Femur (tissue), 1 donor: ENCODE measurements at regions not wholly inside any gene's neighbourhood (a gene's known extent, or its start where the extent isn't known, plus 50 kb on each side); places are given as distances from the start of the nearest gene placed in this dataset.
A peak's percentile ranks its signal among the peaks of the same experiment; 100 is the strongest.
"Not testable (repeated sequence)": the region's sequence is repeated elsewhere in the genome, so short reads cannot be mapped to it uniquely, and the experiment has no call there.

Experiments used
- DNase-seq: peaks from one replicate; pipeline ENCODE4 v3.0.0-alpha.2; 2017

DNA sequence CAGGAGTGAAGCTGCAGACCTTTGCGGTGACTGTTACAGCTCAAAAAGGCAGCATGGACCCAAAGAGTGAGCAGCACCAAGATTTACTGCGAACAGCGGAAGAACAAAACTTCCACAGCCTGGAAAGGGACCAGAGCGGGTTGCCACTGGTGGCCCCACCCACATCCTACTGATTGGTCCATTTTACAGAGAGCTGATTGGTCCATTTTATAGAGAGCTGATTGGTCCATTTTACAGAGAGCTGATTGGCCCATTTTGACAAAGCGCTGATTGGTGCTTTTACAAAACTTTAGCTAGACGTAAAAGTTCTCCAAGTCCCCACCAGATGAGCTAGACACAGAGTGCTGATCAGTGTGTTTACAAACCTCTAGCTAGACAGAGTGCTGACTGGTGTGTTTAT is 134.2 kb upstream of the FRG1 start:
- DNase-seq, result no peak

DNA sequence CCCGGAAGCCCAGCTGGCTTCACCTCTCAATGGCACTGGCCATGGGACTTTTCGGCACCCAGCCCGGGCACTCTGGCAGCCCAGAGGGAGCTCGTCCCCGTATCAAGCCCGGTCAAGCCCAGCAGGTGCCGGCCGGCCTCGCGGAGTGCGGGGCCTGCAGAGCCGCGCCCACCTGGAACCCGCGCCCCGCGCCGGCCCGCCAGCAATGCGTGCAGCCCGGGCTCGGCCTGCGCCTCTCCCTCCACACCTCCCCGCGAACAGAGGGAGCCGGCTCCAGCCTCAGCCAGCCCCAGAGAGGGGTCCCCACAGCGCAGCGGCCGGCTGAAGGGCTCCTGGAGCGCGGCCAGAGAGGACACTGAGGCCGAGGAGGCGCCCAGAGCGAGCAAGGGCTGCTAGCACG is 133.6 kb upstream of the FRG1 start:
- no peak for DNase-seq

DNA sequence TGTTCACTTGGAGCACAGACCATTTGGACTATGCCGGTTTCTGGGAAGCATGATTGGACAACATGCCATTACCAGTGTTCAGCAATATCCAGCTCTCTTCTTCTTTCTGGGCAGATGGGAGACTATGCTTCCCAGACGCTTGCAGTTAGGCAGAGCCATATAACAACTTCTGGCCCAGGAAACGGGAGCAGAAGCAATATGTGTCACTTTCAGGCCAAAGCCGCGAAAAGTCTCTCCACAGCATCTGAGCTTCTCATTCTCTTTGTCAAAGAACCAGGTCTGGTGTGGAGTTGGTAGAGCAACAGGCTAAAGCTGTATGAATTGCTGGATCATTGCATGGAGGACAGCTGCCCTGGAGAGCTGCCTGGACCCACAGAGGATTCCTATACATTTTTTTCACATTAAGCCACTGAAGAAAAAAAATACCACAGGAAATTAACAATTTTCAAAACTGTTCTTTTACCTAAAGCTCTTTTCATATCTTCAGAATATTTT is 131.4 kb upstream of the FRG1 start:
- peak; percentile 40 for DNase-seq

DNA sequence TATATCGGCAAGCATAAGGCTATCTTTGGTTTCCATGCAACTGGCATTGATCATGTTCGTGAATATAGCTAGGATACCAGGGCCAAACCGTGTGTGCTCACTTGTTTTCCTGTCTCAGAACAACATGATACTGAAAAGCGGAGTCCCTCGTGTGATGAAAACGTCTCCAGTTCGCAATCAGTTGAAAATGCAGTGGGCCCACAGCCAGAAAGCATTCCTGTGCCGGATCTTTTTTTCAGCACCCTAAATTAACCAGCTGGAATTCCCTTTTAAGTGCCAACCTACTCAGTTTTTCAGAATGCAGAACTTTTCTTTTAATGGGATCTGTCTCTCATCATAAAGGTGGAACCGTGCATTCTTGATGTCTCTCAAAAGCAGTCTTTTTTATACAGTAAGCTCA is 130.8 kb upstream of the FRG1 start:
- DNase-seq, result no peak

DNA sequence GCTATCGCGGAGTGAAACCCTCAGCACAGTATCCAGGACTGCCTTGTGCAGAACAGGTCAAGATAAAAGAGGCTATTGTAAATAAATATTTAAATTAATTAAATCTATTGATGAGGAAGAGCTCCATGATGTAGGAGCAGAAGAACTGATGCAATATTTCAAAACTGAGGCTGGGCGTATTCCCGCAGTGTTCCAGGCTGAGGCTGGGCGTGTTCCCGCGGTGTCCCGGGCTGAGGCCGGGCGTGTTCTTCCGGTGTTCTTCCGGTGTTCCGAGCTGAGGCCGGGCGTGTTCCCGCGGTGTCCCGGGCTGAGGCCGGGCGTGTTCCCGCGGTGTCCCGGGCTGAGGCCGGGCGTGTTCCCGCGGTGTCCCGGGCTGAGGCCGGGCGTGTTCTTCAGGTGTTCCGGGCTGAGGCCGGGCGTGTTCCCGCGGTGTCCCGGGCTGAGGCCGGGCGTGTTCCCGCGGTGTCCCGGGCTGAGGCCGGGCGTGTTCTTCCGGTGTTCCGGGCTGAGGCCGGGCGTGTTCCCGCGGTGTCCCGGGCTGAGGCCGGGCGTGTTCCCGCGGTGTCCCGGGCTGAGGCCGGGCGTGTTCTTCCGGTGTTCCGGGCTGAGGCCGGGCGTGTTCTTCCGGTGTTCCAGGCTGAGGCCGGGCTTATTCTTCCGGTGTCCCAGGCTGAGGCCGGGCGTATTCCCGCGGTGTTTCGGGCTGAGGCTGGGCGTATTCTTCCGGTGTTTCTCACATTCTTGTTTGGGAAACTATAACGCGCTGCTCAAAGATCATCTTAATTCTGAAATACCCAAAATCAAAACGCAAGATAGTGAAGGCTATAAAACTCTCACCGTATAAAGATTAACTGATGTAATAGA is 130.1 kb upstream of the FRG1 start:
- DNase-seq, result not testable (repeated sequence)

DNA sequence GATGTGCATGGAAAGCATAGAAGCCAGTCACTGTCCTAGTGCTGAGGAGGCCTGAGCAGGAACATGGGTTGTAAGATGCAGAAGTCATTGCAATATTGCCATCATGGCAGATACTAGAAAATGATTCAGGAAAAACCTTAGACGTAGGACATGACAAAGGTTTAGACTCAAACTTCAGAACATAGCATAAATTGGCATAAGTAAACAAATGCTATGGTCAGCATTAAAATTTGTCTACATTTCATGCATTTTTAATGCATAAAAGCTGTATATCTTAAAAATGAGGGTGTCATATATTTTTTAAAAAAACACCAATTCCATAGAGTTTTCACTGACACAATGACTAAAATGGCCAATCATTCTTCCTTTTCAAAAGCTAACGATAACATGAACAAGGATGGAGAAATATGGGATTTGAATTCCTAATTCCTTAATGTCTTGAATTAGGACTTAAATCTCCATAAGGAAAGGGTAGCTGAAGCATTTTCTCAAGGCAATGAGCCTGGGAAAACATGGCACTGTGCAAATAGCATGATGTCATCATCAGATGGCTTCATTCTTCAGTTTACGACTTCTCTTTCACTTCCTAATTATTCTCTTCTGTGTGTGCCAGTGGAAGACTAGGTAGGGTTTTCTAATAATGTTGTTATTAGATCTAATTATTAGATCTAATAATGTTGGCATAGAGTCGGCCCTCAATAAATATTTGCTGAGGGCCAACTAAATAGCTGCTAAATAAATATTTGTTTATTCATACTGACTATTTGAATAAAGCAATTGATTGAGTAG is 125.1 kb upstream of the FRG1 start:
- DNase-seq, result no peak

DNA sequence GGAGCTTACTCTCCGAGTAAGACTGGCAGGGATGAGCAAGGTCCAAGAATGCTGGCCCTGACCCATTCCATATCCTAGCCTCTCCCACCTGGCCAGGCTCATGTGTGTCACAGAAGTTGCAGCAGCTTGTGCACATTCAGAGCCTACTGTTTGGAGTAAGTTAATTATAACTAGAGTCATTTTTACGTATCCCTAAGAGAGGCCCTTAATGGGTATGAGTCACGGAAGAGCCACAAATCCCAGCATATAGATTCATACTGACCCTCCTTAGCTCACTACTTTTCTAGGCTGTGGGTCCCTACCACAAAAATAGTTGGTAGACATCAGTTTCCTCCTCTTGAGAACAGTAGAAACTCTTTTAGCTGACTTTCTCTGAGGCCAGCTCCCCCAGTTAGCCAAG is 118.3 kb upstream of the FRG1 start:
- no peak for DNase-seq

DNA sequence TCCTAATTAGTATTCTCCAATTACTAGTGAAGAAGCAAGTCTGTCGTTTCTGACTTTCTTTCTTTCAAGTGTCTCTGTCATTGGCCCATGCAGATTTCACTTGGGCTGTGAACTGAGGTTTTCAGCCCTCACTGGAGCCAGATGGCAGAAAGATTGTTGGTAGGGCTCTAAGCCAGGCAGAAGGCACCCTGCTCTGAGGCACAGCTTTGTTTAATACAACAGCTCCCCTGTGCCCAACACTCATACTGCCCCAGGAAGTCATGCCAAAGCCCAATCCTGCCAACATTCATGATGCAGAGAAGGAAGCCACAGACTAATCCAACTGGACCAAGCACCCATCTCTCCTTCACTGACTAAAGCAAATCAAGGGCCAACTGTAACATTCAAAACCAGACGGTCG is 117.1 kb upstream of the FRG1 start:
- DNase-seq, result peak; percentile 53

DNA sequence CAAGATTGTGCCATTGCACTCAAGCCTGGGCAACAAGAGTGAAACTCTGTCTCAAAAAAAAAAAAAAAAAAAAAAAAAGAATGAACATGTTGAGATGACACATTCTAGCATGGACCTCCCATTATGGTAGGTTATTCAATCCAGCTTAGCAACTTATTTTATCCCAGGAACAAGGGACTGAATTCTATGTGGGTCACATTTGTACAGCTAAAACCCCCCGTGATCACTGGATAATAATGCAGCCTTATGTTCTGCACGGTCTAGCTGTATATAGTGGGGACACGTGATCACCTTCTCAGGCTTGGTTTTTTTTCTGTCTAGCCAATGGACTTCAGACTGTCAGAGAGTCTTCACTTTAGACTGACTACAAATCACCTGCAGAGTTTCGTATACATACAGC is 115.2 kb upstream of the FRG1 start:
- no peak for DNase-seq

DNA sequence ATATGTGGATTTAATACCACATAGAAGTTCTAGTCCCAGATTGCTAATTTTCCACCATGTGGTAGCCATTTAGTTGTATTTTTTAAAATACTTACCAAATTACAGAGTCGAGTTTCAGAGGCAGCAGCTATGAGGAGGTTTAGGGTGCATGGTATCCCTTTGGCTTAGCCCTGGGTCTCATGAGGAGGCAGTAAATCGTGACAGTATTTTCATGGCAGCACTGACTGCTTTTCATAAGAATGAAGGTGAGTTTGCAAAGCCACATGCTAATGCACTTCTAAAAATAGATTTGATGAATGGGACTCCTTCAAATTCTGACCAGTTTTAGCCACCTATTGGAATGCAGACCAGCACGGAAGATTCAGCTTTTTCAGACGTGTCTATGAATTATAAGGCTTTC is 114.0 kb upstream of the FRG1 start:
- DNase-seq, result no peak

DNA sequence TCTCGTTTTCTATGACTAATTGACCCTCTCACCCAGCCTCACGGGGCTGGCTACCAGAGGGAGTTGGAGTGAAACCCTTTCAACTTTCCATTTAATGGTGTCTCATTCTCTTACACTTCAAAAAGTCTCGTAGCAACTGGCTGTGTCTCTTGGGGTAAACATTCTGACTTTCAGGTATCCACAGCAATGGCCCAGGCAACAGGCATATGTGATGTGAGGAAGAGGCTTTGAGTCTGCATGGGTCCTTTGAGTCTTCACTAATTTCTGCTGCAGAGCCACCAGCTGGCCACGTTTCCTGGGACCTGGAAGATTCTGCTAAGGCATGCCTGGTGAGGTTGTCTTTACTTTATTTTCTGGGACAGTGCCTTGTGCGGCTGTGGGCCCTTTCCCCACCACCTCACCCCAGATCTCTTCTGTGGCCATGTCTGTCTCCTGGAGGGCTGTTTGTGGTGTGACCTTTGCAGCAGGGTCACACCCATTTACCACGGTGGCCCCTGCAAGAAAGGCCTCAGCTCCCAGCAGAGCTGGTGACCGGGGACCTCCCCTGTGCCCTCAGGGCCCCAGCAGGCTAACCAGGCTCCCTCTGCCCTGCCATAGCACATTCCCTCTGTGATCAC is 112.5 kb upstream of the FRG1 start:
- DNase-seq, result no peak

DNA sequence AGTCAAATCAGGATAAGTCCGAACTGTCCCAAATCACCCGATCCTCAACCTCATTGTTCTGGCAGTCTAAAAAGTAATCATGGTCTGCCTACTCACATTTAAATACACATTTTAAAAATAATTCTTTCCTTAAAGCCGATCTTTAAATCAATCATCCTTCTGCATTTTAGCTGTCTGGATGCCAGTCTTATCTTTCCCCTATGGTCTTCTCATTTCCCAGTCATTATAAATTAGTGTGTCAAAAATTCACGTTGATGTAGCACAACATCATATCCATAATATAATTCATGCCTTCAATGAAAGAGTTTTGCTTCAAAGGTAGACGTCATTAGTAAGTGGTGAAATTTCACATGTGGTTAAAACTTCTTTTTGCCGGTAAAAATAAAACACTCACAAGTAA is 108.1 kb upstream of the FRG1 start:
- no peak for DNase-seq

DNA sequence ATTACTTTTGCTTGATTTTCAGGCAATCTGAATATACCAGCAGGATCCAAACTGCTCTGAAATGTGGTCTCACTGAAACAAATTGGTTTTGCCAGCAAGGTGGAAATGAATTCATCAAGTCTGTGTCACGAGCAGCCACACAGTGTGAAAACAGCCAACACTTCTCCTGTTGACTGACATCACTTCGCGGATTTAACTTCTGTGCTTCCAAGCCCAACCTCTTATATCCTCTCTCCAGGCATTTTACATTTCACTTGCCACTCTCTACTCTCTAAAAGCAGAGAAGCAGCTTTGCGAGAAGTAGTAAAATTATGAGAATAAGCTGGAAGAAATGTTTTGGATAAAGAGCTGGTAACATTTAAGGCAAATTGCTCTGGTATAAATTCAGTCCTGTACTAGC is 106.1 kb upstream of the FRG1 start:
- no peak for DNase-seq

DNA sequence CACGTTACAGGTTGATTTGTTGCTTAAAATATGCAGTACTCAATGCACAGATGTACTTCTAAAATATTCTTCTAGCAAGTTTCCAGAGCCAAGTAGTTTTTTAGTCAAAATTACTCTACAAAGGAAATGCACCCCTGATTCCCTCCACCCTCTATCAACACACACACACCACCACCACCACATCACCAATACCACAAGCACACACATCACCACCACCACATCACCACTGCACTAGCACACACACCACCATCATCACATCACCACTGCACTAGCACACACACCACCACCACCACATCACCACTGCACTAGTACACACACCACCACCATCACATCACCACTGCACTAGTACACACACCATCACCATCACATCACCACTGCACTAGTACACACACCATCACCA is 105.2 kb upstream of the FRG1 start:
- no peak for DNase-seq

DNA sequence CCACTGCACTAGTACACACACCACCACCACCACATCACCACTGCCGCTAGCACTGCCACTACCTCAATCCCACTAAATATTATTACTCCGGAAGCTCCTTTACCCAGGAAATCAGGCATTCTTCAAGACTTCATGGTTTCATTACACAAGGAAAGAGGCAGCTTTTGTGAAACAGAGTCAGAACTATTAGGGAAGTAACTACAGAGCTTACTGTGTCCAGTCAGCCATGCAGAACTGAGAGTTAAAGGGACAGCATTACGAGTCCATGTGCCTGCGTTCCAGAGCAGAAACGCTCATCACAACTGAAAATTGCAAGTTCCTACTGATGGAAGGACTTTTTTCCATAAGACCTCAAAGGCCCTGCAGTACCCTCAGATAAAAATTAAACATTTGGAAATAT is 103.2 kb upstream of the FRG1 start:
- DNase-seq, result no peak

DNA sequence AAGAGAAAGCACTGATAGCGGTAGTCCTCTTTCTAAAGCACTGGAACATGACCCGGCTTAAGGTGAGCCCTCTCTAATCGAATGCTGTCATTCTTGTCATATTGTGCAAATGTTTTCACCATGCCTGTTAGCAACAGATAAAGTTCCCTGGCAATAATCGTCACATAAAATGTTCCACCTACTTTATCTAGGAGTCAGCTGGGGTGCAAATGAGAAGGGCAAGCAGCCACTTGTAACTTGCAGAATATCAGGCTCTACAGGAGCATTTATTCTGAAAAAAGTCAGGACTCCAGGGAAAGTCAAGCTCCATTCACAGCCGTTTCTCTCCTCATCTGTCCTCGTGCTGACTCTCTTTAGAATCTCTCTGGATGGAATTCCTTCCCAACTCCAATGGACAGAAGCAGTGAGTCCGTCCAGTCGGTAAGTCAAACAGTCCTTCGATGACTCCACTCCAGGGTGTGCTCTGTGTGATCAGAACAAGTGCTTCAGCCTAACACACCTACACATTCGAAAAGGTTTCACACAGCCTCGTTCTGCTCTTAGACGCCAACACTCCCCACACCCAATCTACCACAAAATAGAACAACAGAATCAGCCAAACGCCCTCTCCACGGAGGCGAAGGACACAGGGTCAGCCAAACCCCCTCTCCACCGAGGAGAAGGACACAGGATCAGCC is 101.7 kb upstream of the FRG1 start:
- no peak for DNase-seq

DNA sequence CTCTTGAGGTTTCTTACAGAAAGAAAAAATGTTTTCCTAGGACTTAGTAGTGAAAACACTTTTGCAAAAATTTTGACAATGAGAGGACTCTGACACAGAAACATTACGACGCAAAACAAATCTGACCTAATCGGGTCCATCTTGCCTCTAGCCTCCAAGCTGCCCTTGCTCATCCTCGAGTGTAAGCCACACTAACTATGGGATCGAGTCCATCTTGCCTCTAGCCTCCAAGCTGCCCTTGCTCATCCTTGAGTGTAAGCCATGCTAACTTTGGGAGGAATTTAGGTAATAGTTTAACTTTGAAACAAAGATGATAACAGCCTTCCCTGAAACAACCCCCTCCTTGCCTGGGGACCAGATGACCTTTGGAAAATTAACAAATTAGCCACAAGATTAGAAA is 100.3 kb upstream of the FRG1 start:
- no peak for DNase-seq

DNA sequence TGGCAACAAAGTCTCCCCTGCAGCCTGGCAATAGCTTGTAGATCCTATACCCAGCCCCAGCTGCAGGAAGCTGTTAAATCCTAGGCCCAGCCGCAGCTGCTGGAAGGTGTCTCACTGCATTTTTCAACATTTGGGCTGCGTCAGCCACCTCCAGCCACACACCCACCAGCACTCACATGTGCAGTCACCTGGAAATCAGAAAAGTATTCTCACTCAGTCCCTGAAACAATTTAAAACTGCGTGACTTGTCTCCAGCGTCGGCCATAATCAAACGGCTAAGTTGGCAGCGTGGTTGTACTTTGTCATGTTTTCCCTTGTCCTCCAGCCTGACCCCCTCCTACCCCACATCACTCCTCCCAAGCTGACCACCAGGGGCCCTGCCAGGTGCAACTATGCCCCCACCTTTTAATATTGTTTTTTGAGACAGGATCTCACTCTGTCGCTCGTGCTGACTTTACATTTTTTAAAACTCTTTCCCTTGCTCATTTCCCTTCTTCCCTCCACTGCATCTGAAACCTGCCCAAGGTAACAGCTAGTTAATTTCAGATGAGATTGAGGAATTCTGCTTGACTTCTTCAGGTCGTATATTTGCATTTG is 97.2 kb upstream of the FRG1 start:
- no peak for DNase-seq

DNA sequence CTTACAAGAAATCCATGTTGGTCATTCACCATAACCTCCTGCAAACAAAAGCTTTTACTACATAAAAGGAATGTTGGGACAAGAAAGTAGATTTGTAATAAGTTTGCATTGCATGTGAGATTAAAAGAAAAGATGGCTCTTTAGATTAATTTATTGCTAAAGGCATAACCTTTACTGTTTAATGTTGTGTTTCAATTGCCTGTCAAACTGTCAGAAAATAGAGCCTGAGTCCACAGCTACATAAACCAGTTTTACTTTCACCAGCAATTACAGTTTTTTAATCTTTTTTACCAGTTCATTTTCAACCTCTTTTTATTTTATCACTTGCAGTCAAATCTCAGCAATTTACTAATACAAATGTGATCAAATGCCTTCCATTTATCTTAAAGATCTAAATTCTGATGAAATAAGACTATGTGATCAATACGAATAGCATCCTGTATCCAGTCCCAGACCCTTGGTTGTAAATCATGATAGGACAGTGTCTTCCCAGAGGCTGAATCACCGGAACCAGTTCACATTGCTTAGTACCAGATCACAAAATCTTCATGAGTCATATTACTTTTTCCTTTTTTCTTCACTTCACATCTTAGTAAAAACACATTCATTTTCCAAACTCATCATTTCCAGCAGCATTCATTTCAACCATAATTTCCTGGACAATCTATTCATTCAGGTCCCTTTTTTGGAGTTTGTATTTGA is 95.4 kb upstream of the FRG1 start:
- DNase-seq, result no peak

DNA sequence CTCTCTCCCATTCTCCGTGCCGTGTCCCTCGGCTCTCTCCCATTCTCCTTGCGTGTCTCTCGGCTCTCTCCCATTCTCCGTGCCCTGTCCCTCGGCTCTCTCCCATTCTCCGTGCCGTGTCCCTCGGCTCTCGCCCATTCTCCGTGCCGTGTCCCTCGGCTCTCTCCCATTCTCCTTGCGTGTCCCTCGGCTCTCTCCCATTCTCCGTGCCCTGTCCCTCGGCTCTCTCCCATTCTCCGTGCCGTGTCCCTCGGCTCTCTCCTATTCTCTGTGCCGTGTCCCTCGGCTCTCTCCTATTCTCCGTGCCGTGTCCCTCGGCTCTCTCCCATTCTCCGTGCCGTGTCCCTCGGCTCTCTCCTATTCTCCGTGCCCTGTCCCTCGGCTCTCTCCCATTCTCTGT is 94.6 kb upstream of the FRG1 start:
- not testable (repeated sequence) for DNase-seq

DNA sequence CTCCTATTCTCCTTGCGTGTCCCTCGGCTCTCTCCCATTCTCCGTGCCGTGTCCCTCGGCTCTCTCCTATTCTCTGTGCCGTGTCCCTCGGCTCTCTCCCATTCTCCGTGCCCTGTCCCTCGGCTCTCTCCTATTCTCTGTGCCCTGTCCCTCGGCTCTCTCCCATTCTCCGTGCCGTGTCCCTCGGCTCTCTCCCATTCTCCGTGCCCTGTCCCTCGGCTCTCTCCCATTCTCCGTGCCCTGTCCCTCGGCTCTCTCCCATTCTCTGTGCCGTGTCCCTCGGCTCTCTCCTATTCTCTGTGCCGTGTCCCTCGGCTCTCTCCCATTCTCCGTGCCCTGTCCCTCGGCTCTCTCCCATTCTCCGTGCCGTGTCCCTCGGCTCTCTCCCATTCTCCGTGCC is 94.1 kb upstream of the FRG1 start:
- not testable (repeated sequence) for DNase-seq

DNA sequence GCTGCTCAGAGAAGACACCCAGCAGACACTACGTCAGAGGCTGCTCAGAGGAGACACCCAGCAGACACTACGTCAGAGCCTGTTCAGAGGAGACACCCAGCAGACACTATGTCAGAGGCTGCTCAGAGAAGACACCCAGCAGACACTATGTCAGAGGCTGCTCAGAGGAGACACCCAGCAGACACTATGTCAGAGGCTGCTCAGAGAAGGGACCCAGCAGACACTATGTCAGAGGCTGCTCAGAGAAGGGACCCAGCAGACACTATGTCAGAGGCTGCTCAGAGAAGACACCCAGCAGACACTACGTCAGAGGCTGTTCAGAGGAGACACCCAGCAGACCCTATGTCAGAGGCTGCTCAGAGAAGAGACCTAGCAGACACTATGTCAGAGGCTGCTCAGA is 92.0 kb upstream of the FRG1 start:
- DNase-seq, result not testable (repeated sequence)
